HEK293T (cell line): ENCODE measurements at regions not wholly inside any gene's neighbourhood (a gene's known extent, or its start where the extent isn't known, plus 50 kb on each side); places are given as distances from the start of the nearest gene placed in this dataset.

Experiments
- ARNT ChIP-seq: fragments of 450-650 bp; IDR thresholded peaks from 2 replicates; pipeline ENCODE4 v1.6.1; 2017; ENCODE audit warnings: mild to moderate bottlenecking
- BHLHE40 ChIP-seq: fragments of 450-650 bp; IDR thresholded peaks from 2 replicates; pipeline ENCODE4 v1.6.1; 2016; ENCODE audit warnings: mild to moderate bottlenecking, moderate library complexity, borderline replicate concordance
- CTBP1 ChIP-seq: fragments of 450-650 bp; IDR thresholded peaks from 2 replicates; pipeline ENCODE4 v1.6.1; 2016; ENCODE audit warnings: borderline replicate concordance
- ELF4 ChIP-seq: fragments of 450-650 bp; IDR thresholded peaks from 2 replicates; pipeline ENCODE4 v1.6.1; 2017; ENCODE audit warnings: antibody characterized with exemption
- FOXA1 ChIP-seq: fragments of 450-650 bp; IDR thresholded peaks from 2 replicates; pipeline ENCODE4 v1.6.1; 2016; ENCODE audit warnings: mild to moderate bottlenecking
- FOXK2 ChIP-seq: fragments of 450-650 bp; IDR thresholded peaks from 2 replicates; pipeline ENCODE4 v1.6.1; 2016; ENCODE audit warnings: mild to moderate bottlenecking
- FOXM1 ChIP-seq: fragments of 450-650 bp; IDR thresholded peaks from 2 replicates; pipeline ENCODE4 v1.6.1; 2017; ENCODE audit warnings: mild to moderate bottlenecking, borderline replicate concordance
- L3MBTL2 ChIP-seq: fragments of 450-650 bp; conservative IDR thresholded peaks from 2 replicates; pipeline ENCODE4 v1.6.1; 2016; ENCODE audit warnings: mild to moderate bottlenecking
- LEF1 ChIP-seq: fragments of 450-650 bp; IDR thresholded peaks from 2 replicates; pipeline ENCODE4 v1.6.1; 2017; ENCODE audit warnings: mild to moderate bottlenecking, borderline replicate concordance
- NFRKB ChIP-seq: fragments of 450-650 bp; IDR thresholded peaks from 2 replicates; pipeline ENCODE4 v1.6.1; 2016; ENCODE audit warnings: mild to moderate bottlenecking, moderate library complexity
- SP1 ChIP-seq: fragments of 450-650 bp; IDR thresholded peaks from 2 replicates; pipeline ENCODE4 v1.6.1; 2017
- SUZ12 ChIP-seq: fragments of 450-650 bp; IDR thresholded peaks from 2 replicates; pipeline ENCODE4 v1.6.1; 2016; ENCODE audit warnings: mild to moderate bottlenecking
- TARDBP ChIP-seq: fragments of 450-650 bp; IDR thresholded peaks from 2 replicates; pipeline ENCODE4 v1.6.1; 2016
- ZNF384 ChIP-seq: fragments of 450-650 bp; IDR thresholded peaks from 2 replicates; pipeline ENCODE4 v1.6.1; 2016

GRCh38 chr2:8039732-8040131 is 642.1 kb upstream of the ID2 start:
- TF ChIP-seq FOXA1 (no peak), LEF1 (no peak), ARNT (no peak), BHLHE40 (no peak), TARDBP (no peak), SP1 (no peak), NFRKB (no peak), FOXK2 (no peak), SUZ12 (no peak), CTBP1 (no peak), FOXM1 (no peak), ELF4 (no peak), ZNF384 (no peak), L3MBTL2 (no peak)
